ENCODE measurements at regions not wholly inside any gene's neighbourhood (a gene's known extent, or its start where the extent isn't known, plus 50 kb on each side); places are given as distances from the start of the nearest gene placed in this dataset.

DNA sequence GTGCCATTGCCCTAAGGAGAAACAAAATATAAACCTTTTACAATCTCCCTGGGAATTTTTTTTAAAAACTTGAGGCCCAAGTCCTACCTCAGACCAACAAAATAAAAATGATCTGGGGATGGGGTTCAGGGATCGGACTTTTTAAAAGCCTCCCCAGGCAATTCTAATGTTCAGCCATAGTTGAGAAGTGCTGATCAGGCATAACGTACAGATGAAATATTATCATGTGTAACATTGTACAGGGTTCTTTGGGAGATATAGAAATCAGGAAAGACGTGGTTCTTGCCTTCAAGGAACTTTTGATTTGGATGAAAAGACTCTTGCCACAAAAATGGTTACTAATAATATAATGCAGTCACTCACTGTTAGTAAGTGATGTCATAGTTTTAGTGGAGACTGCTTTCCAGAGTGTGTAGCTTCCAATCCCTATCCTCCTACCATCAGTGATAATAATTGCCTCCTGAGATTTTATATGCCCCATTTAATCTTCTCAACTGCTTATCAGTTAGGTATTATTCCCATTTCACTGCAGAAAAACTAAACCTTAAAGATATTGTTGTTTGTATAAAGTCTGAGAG, 135.6 kb downstream of the BRMS1L start:
- TF ChIP-seq, protein P1, sequence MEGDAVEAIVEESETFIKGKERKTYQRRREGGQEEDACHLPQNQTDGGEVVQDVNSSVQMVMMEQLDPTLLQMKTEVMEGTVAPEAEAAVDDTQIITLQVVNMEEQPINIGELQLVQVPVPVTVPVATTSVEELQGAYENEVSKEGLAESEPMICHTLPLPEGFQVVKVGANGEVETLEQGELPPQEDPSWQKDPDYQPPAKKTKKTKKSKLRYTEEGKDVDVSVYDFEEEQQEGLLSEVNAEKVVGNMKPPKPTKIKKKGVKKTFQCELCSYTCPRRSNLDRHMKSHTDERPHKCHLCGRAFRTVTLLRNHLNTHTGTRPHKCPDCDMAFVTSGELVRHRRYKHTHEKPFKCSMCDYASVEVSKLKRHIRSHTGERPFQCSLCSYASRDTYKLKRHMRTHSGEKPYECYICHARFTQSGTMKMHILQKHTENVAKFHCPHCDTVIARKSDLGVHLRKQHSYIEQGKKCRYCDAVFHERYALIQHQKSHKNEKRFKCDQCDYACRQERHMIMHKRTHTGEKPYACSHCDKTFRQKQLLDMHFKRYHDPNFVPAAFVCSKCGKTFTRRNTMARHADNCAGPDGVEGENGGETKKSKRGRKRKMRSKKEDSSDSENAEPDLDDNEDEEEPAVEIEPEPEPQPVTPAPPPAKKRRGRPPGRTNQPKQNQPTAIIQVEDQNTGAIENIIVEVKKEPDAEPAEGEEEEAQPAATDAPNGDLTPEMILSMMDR (IDR thresholded peaks at IDR 0.05; ENCODE audit: extremely low read depth in 1 of 2, insufficient read depth in 1 of 2, low read depth in 1 of 2, low read length in 2 of 2) = no peak
- TF ChIP-seq POLR2AphosphoS5 (IDR thresholded peaks at IDR 0.05; ENCODE audit: insufficient read depth, low read depth, low read length) = no peak
- TF ChIP-seq FOS (IDR thresholded peaks at IDR 0.05; ENCODE audit: borderline replicate concordance, insufficient read depth, low read length) = no peak
- TF ChIP-seq, protein P2, sequence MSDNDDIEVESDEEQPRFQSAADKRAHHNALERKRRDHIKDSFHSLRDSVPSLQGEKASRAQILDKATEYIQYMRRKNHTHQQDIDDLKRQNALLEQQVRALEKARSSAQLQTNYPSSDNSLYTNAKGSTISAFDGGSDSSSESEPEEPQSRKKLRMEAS (IDR thresholded peaks at IDR 0.05; ENCODE audit: insufficient read depth, insufficient read length) = no peak
- TF ChIP-seq JUN (IDR thresholded peaks at IDR 0.05; ENCODE audit: borderline replicate concordance, insufficient read depth, insufficient read length, low read depth) = no peak
- no peak for TF ChIP-seq POLR2A (IDR thresholded peaks at IDR 0.05; ENCODE audit: low read depth, low read length)

Data from endothelial cell of umbilical vein (primary cell).